Endothelial cell of hepatic sinusoid (primary cell): ENCODE measurements at regions not wholly inside any gene's neighbourhood (a gene's known extent, or its start where the extent isn't known, plus 50 kb on each side); places are given as distances from the start of the nearest gene placed in this dataset.

Experiments used
- in situ Hi-C: cut with HindIII; loops from 2 replicates; pipeline ENCODE4 v1.10.0; 2017; ENCODE audit warnings: low sequenced_read_pairs

GRCh38 chr16:65178151-65178550 is 56.3 kb upstream of the CDH11 start:
- in situ Hi-C loops: no loop called here

- in situ Hi-C loops: no loop called here
Measured at GRCh38 chr16:65176603-65177002, 54.7 kb upstream of the CDH11 start.

- in situ Hi-C loops: loop anchor here (5.0 kb wide), 1 partner anchor 85 kb away; no protein-coding TSS in a partner anchor
Measured at GRCh38 chr16:65172356-65172755, 50.5 kb upstream of the CDH11 start.
